Breast epithelium (tissue), 3 donors: ENCODE measurements at regions not wholly inside any gene's neighbourhood (a gene's known extent, or its start where the extent isn't known, plus 50 kb on each side); places are given as distances from the start of the nearest gene placed in this dataset.

Source experiments
- CTCF ChIP-seq, 3 donors: fragments of 450-650 bp; IDR thresholded peaks; one replicate each; pipeline ENCODE4 v1.5.1; 2016 to 2017; ENCODE audit warnings: antibody characterized with exemption in 3 of 3, mild to moderate bottlenecking in 3 of 3, moderate library complexity in 3 of 3
- POLR2A ChIP-seq: fragments of 450-650 bp; IDR thresholded peaks from one replicate; pipeline ENCODE4 v1.6.1; 2016; ENCODE audit warnings: antibody characterized with exemption, mild to moderate bottlenecking, moderate library complexity

GRCh38 chr5:115389799-115390382 lies 93.4 kb upstream of the CCDC112 start:
- TF ChIP-seq CTCF (IDR thresholded peaks at IDR 0.05) (no peak), POLR2A (no peak)
